HG02678 (cell line): ENCODE measurements at regions not wholly inside any gene's neighbourhood (a gene's known extent, or its start where the extent isn't known, plus 50 kb on each side); places are given as distances from the start of the nearest gene placed in this dataset.
"Not testable (repeated sequence)": the region's sequence is repeated elsewhere in the genome, so short reads cannot be mapped to it uniquely, and the experiment has no call there.

ENCODE experiments used
- ATAC-seq: cut with Tn5 transposase; IDR thresholded peaks from one replicate; pipeline ENCODE4 v1.9.1; 2021; ENCODE audit warnings: mild to moderate bottlenecking, moderate library complexity; ENCODE audit not compliant: unreplicated experiment

GRCh38 chr2:37722971-37723370, 51.5 kb upstream of the CDC42EP3 start:
- ATAC-seq: not testable (repeated sequence)

- no peak for ATAC-seq
These were observed 58.8 kb upstream of the CDC42EP3 start for GRCh38 chr2:37730037-37730818.

- ATAC-seq: not testable (repeated sequence)
These were observed 61.0 kb upstream of the CDC42EP3 start for GRCh38 chr2:37732412-37732811.

- ATAC-seq: no peak
These were observed 61.8 kb upstream of the CDC42EP3 start for GRCh38 chr2:37733251-37733650.

- not testable (repeated sequence) for ATAC-seq
These were observed 62.5 kb upstream of the CDC42EP3 start for GRCh38 chr2:37733955-37734354.

- ATAC-seq: not testable (repeated sequence)
These were observed 63.6 kb upstream of the CDC42EP3 start for GRCh38 chr2:37734891-37735523.

- ATAC-seq: not testable (repeated sequence)
These were observed 64.1 kb upstream of the CDC42EP3 start for GRCh38 chr2:37735524-37735910.

- no peak for ATAC-seq
These were observed 66.1 kb upstream of the CDC42EP3 start for GRCh38 chr2:37737507-37737906.

GRCh38 chr2:37738266-37738885, 66.9 kb upstream of the CDC42EP3 start:
- no peak for ATAC-seq

GRCh38 chr2:37739153-37739552, 67.7 kb upstream of the CDC42EP3 start:
- ATAC-seq: no peak

GRCh38 chr2:37740164-37740739, 68.8 kb upstream of the CDC42EP3 start:
- ATAC-seq: no peak

GRCh38 chr2:37742286-37742685, 70.8 kb upstream of the CDC42EP3 start:
- no peak for ATAC-seq

- ATAC-seq: no peak
These were observed 72.6 kb upstream of the CDC42EP3 start for GRCh38 chr2:37744010-37744409.

- not testable (repeated sequence) for ATAC-seq
These were observed 73.5 kb upstream of the CDC42EP3 start for GRCh38 chr2:37744961-37745360.

GRCh38 chr2:37746011-37746410, 74.6 kb upstream of the CDC42EP3 start:
- not testable (repeated sequence) for ATAC-seq

- no peak for ATAC-seq
These were observed 75.4 kb upstream of the CDC42EP3 start for GRCh38 chr2:37746883-37747282.

- no peak for ATAC-seq
These were observed 77.1 kb upstream of the CDC42EP3 start for GRCh38 chr2:37748541-37748940.

- ATAC-seq: not testable (repeated sequence)
These were observed 78.8 kb upstream of the CDC42EP3 start for GRCh38 chr2:37750286-37750685.

GRCh38 chr2:37752766-37753165, 81.3 kb upstream of the CDC42EP3 start:
- ATAC-seq: no peak

GRCh38 chr2:37753758-37754157, 82.3 kb upstream of the CDC42EP3 start:
- no peak for ATAC-seq

- not testable (repeated sequence) for ATAC-seq
These were observed 84.6 kb upstream of the CDC42EP3 start for GRCh38 chr2:37755961-37756559.
